Nephron (organoid): ENCODE measurements at regions not wholly inside any gene's neighbourhood (a gene's known extent, or its start where the extent isn't known, plus 50 kb on each side); places are given as distances from the start of the nearest gene placed in this dataset.
"Not testable (repeated sequence)": the region's sequence is repeated elsewhere in the genome, so short reads cannot be mapped to it uniquely, and the experiment has no call there.

Experiments used
- H3K27ac Mint-ChIP-seq, 3 experiments: 2 replicates each; pipeline ENCODE4 v1.8.0; 2020; ENCODE audit warnings: mixed read lengths in 3 of 3, mild to moderate bottlenecking in 2 of 3, moderate library complexity in 1 of 3
- H3K27me3 Mint-ChIP-seq: 2 replicates; pipeline ENCODE4 v1.8.0; 2021; ENCODE audit warnings: low read depth, mild to moderate bottlenecking, moderate library complexity, mixed read lengths
- H3K36me3 Mint-ChIP-seq: 2 replicates; pipeline ENCODE4 v1.8.0; 2020; ENCODE audit warnings: low read depth, mixed read lengths
- H3K4me1 Mint-ChIP-seq: 2 replicates; pipeline ENCODE4 v1.8.0; 2020; ENCODE audit warnings: mixed read lengths
- H3K4me3 Mint-ChIP-seq, 3 experiments: 2 replicates each; pipeline ENCODE4 v1.8.0; 2020; ENCODE audit warnings: mild to moderate bottlenecking in 3 of 3, mixed read lengths in 3 of 3, moderate library complexity in 2 of 3
- H3K9me3 Mint-ChIP-seq: 2 replicates; pipeline ENCODE4 v1.8.0; 2020; ENCODE audit warnings: mixed read lengths
- TF ChIP-seq, protein P1 (sequence below), 3 experiments: fragments of 200-600 bp; sonication (generic); IDR thresholded peaks; one replicate each; pipeline ENCODE4 v1.5.0; 2021; ENCODE audit warnings: antibody characterized with exemption in 3 of 3; ENCODE audit not compliant: unreplicated experiment in 3 of 3

DNA sequence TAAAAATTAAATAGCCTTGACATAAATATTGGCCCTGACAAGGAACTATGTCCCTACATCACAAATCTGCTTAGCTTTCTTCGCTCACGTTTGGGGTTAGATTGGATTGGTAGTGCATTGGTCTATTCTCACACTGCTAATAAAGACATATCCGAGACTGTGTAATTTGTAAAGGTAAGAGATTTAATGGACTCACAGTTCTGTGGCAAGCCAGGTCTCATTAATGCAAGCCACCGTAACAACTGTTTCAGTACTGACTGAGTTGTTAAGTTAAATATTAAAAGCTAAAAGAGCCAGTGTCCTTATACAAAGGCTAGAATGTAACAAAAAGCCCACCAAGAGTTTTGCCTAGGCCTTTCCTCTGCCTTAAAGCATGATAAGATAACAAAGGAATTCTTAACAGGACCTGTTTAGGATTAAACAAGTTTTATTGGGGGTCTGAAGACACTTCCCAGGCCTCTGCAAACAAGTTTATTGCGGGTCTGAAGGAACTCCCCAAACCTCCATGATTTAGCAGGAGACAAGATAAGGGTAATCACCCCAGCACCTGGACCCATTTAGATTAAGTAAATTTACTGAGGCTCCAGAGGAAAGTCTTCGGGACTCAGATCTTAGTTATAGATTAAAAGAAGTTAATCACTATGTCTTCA, 88.2 kb upstream of the PTGDR start:
- Mint-ChIP-seq H3K4me1 (no peaks in the 10 kb centered on the region), H3K36me3 (peaks cover 6% of the 10 kb centered on the region), H3K27me3 (peaks cover 9% of the 10 kb centered on the region)

GRCh38 chr14:52175982-52176502, 91.5 kb upstream of the PTGDR start:
- H3K4me1 Mint-ChIP-seq, result no peaks in the 10 kb centered on the region
- H3K27me3 Mint-ChIP-seq, result peaks cover 9% of the 10 kb centered on the region
- H3K9me3 Mint-ChIP-seq, result peaks cover 42% of the 10 kb centered on the region
- no peaks in the 10 kb centered on the region for H3K36me3 Mint-ChIP-seq
- H3K27ac Mint-ChIP-seq, result no peak overlapping the region
- H3K4me3 Mint-ChIP-seq, result no peak overlapping the region
- TF ChIP-seq, protein P1, sequence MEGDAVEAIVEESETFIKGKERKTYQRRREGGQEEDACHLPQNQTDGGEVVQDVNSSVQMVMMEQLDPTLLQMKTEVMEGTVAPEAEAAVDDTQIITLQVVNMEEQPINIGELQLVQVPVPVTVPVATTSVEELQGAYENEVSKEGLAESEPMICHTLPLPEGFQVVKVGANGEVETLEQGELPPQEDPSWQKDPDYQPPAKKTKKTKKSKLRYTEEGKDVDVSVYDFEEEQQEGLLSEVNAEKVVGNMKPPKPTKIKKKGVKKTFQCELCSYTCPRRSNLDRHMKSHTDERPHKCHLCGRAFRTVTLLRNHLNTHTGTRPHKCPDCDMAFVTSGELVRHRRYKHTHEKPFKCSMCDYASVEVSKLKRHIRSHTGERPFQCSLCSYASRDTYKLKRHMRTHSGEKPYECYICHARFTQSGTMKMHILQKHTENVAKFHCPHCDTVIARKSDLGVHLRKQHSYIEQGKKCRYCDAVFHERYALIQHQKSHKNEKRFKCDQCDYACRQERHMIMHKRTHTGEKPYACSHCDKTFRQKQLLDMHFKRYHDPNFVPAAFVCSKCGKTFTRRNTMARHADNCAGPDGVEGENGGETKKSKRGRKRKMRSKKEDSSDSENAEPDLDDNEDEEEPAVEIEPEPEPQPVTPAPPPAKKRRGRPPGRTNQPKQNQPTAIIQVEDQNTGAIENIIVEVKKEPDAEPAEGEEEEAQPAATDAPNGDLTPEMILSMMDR (IDR thresholded peaks at IDR 0.05; ENCODE audit: unreplicated experiment in 3 of 3), result no peak

More for the DNA sequence above, 88.2 kb upstream of the PTGDR start:
- no peak overlapping the region for H3K4me3 Mint-ChIP-seq
- H3K9me3 Mint-ChIP-seq, result peaks cover 36% of the 10 kb centered on the region
- TF ChIP-seq, protein P1 (IDR thresholded peaks at IDR 0.05; ENCODE audit: unreplicated experiment in 3 of 3), result no peak
- H3K27ac Mint-ChIP-seq, result peak overlapping the region; percentile 87 to 97 (median 92)

DNA sequence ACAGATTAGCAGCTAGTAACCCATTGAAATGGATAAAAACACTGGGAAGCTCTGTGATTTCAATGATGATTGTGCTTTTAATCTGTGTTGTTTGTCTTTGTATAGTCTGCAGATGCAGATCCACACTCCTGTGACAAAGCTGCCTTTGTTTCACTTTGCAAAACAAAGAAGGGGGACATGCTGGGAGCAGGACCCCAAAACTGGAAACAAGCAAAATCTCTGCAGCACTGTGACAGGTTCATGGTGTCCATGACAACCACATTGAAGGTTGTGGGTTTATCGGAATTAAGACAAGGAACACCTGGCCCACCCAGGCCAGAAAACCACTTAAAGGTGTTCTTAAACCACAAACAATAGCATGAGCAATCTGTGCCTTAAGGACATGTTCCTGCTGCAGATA, 95.6 kb upstream of the PTGDR start:
- H3K4me3 Mint-ChIP-seq, H3K36me3 Mint-ChIP-seq, H3K27me3 Mint-ChIP-seq, H3K27ac Mint-ChIP-seq, H3K4me1 Mint-ChIP-seq: not testable (repeated sequence)
- peaks cover 49% of the 10 kb centered on the region for H3K9me3 Mint-ChIP-seq

DNA sequence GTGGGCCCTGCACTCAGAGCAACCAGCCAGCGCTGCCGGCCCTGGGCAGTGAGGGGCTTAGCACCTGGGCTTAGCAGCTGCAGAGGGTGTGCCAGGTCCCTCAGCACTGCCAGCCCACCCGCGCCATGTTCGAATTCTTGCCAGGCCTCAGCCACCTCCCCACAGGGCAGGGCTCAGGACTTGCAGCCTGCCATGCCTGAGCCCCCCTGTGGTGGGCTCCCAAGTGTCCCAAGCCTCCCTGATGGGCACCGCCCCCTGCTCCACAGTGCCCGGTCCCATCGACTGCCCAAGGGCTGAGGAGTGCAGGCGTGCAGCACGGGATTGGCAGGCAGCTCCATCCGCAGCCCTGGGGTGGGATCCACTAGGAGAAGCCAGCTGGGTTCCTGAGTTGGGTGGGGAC, 98.0 kb upstream of the NID2 start:
- no peaks in the 10 kb centered on the region for H3K36me3 Mint-ChIP-seq

DNA sequence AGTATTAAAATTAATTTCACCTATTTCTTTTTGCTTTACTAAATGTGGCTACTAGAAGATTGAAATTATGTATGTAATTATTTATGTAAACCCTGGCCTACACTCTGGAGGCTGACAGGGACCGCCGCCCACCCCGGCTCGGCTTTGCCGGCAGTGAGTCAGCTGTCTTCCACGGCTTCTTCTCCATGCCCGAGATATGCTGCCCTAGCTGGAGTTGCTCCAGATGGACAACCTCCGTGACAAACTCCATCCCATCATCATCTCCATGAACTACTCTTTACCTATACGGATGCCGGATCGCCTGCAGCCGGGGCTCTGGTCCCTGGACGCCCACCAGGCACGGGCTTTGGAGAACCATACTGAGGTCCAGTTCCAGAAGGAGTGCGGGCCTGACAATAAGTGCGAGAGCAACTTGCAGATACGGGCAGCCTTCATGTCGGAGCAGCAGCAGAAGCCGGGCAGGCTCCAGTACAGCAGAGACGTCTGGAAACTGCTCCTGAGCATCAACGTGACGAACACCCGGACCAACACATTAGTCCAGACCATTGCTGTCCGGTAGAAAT, 86.9 kb upstream of the NID2 start:
- Mint-ChIP-seq H3K4me3 (no peak overlapping the region), H3K36me3 (no peaks in the 10 kb centered on the region), H3K27me3 (peaks cover 3% of the 10 kb centered on the region), H3K27ac (no peak overlapping the region), H3K9me3 (peaks cover 7% of the 10 kb centered on the region), H3K4me1 (peaks cover 21% of the 10 kb centered on the region)
- TF ChIP-seq, protein P1 (IDR thresholded peaks at IDR 0.05; ENCODE audit: unreplicated experiment in 3 of 3), result no peak

More for the DNA sequence above, 98.0 kb upstream of the NID2 start:
- H3K4me3 Mint-ChIP-seq, result no peak overlapping the region
- no peaks in the 10 kb centered on the region for H3K27me3 Mint-ChIP-seq
- H3K9me3 Mint-ChIP-seq, result peaks cover 37% of the 10 kb centered on the region
- no peaks in the 10 kb centered on the region for H3K4me1 Mint-ChIP-seq
- H3K27ac Mint-ChIP-seq, result no peak overlapping the region
- TF ChIP-seq, protein P1 (IDR thresholded peaks at IDR 0.05; ENCODE audit: unreplicated experiment in 3 of 3), result no peak

GRCh38 chr14:52154992-52155650, 86.3 kb upstream of the NID2 start:
- Mint-ChIP-seq H3K36me3 (no peaks in the 10 kb centered on the region), H3K27ac (peak overlapping the region in 1 of 3 experiments; percentile 75), H3K9me3 (peaks cover 7% of the 10 kb centered on the region), H3K4me1 (peaks cover 21% of the 10 kb centered on the region), H3K4me3 (no peak overlapping the region), H3K27me3 (peaks cover 3% of the 10 kb centered on the region)
- TF ChIP-seq, protein P1 (IDR thresholded peaks at IDR 0.05; ENCODE audit: unreplicated experiment in 3 of 3), result no peak
